ENCODE measurements at regions not wholly inside any gene's neighbourhood (a gene's known extent, or its start where the extent isn't known, plus 50 kb on each side); places are given as distances from the start of the nearest gene placed in this dataset.
"Not testable (repeated sequence)": the region's sequence is repeated elsewhere in the genome, so short reads cannot be mapped to it uniquely, and the experiment has no call there.

- not testable (repeated sequence) for DNase-seq
Measured at GRCh38 chr12:131293071-131294015, 339.6 kb downstream of the ADGRD1 start.

- not testable (repeated sequence) for DNase-seq
Measured at GRCh38 chr12:131294716-131295115, 341.0 kb downstream of the ADGRD1 start.

- not testable (repeated sequence) for DNase-seq
Measured at GRCh38 chr12:131295117-131295516, 341.4 kb downstream of the ADGRD1 start.

- not testable (repeated sequence) for DNase-seq
Measured at GRCh38 chr12:131295559-131295958, 341.9 kb downstream of the ADGRD1 start.

- not testable (repeated sequence) for DNase-seq
Measured at GRCh38 chr12:131296136-131296535, 342.4 kb downstream of the ADGRD1 start.

GRCh38 chr12:131296651-131297050 lies 342.9 kb downstream of the ADGRD1 start:
- not testable (repeated sequence) for DNase-seq

GRCh38 chr12:131298526-131299369 lies 345.0 kb downstream of the ADGRD1 start:
- not testable (repeated sequence) for DNase-seq

GRCh38 chr12:131299370-131299701 lies 345.6 kb downstream of the ADGRD1 start:
- DNase-seq = not testable (repeated sequence)

- not testable (repeated sequence) for DNase-seq
Measured at GRCh38 chr12:131303576-131303975, 349.9 kb downstream of the ADGRD1 start.

GRCh38 chr12:131304642-131305041 lies 350.9 kb downstream of the ADGRD1 start:
- not testable (repeated sequence) for DNase-seq

- DNase-seq = no peak
Measured at GRCh38 chr12:131309700-131310099, 356.0 kb downstream of the ADGRD1 start.

GRCh38 chr12:131310227-131310969 lies 356.7 kb downstream of the ADGRD1 start:
- DNase-seq = not testable (repeated sequence)

GRCh38 chr12:131311279-131311722 lies 357.6 kb downstream of the ADGRD1 start:
- DNase-seq = not testable (repeated sequence)

GRCh38 chr12:131311764-131312163 lies 358.1 kb downstream of the ADGRD1 start:
- DNase-seq = no peak

GRCh38 chr12:131312382-131312781 lies 358.7 kb downstream of the ADGRD1 start:
- not testable (repeated sequence) for DNase-seq

- no peak for DNase-seq
Measured at GRCh38 chr12:131312793-131313545, 359.3 kb downstream of the ADGRD1 start.

GRCh38 chr12:131313635-131314034 lies 359.9 kb downstream of the ADGRD1 start:
- no peak for DNase-seq

GRCh38 chr12:131314524-131315090 lies 360.9 kb downstream of the ADGRD1 start:
- no peak for DNase-seq

GRCh38 chr12:131315601-131316000 lies 361.9 kb downstream of the ADGRD1 start:
- no peak for DNase-seq

GRCh38 chr12:131316388-131316787 lies 362.7 kb downstream of the ADGRD1 start:
- no peak for DNase-seq

GRCh38 chr12:131318045-131318685 lies 364.5 kb downstream of the ADGRD1 start:
- DNase-seq = no peak
